H9 (cell line): ENCODE measurements at regions not wholly inside any gene's neighbourhood (a gene's known extent, or its start where the extent isn't known, plus 50 kb on each side); places are given as distances from the start of the nearest gene placed in this dataset.

ENCODE experiments used
- DNase-seq: peaks from one replicate; pipeline ENCODE4 v3.0.0-alpha.2; 2017
- H2AFZ ChIP-seq: one replicate; pipeline ENCODE4 v1.6.1; 2013; ENCODE audit warnings: mild to moderate bottlenecking, low read length, control low read depth, moderate library complexity
- H2AK5ac ChIP-seq: 2 replicates; pipeline ENCODE4 v1.6.1; 2013; ENCODE audit warnings: low read length, control low read depth, mixed read lengths; ENCODE audit not compliant: insufficient read length
- H2BK120ac ChIP-seq: one replicate; pipeline ENCODE4 v1.6.1; 2013; ENCODE audit warnings: low read depth, mild to moderate bottlenecking, low read length, control low read depth, inconsistent platforms; ENCODE audit not compliant: poor library complexity, severe bottlenecking
- H2BK12ac ChIP-seq: 2 replicates; pipeline ENCODE4 v1.6.1; 2013; ENCODE audit warnings: low read length, control low read depth, mixed read lengths, low read depth; ENCODE audit not compliant: insufficient read length
- H2BK15ac ChIP-seq: 2 replicates; pipeline ENCODE4 v1.6.1; 2013; ENCODE audit warnings: low read depth, low read length, control low read depth
- H2BK20ac ChIP-seq: one replicate; pipeline ENCODE4 v1.6.1; 2013; ENCODE audit warnings: low read depth, mild to moderate bottlenecking, low read length, control low read depth, inconsistent platforms; ENCODE audit not compliant: poor library complexity, severe bottlenecking
- H2BK5ac ChIP-seq: 2 replicates; pipeline ENCODE4 v1.6.1; 2013; ENCODE audit warnings: low read length, control low read depth, mixed read lengths; ENCODE audit not compliant: insufficient read length
- H3K14ac ChIP-seq: 2 replicates; pipeline ENCODE4 v1.6.1; 2013; ENCODE audit warnings: low read length, control low read depth; ENCODE audit not compliant: insufficient read depth
- H3K18ac ChIP-seq: 2 replicates; pipeline ENCODE4 v1.6.1; 2013; ENCODE audit warnings: low read depth, mild to moderate bottlenecking, mixed read lengths, low read length, control low read depth; ENCODE audit not compliant: insufficient read length
- H3K23ac ChIP-seq: 2 replicates; pipeline ENCODE4 v1.6.1; 2013; ENCODE audit warnings: low read length, control low read depth, mixed read lengths, low read depth; ENCODE audit not compliant: insufficient read length
- H3K23me2 ChIP-seq: 2 replicates; pipeline ENCODE4 v1.6.1; 2013; ENCODE audit warnings: low read depth, mild to moderate bottlenecking, mixed read lengths, low read length, control low read depth; ENCODE audit not compliant: insufficient read length, poor library complexity, severe bottlenecking
- H3K27ac ChIP-seq: 2 replicates; pipeline ENCODE4 v1.5.1; 2013; ENCODE audit warnings: low read length, control low read depth, mixed read lengths, low read depth; ENCODE audit not compliant: insufficient read length
- H3K27me3 ChIP-seq: 2 replicates; pipeline ENCODE4 v1.6.1; 2013; ENCODE audit warnings: low read length, control low read depth, inconsistent platforms; ENCODE audit not compliant: insufficient read depth
- H3K4ac ChIP-seq: 2 replicates; pipeline ENCODE4 v1.6.1; 2013; ENCODE audit warnings: low read depth, mild to moderate bottlenecking, control low read depth, inconsistent platforms, low read length, moderate library complexity
- H3K4me1 ChIP-seq: 2 replicates; pipeline ENCODE4 v1.6.1; 2013; ENCODE audit warnings: low read length, control low read depth, inconsistent platforms; ENCODE audit not compliant: insufficient read depth
- H3K4me2 ChIP-seq: 2 replicates; pipeline ENCODE4 v1.6.1; 2013; ENCODE audit warnings: low read length, control low read depth, mixed read lengths; ENCODE audit not compliant: insufficient read length, insufficient read depth
- H3K56ac ChIP-seq: 2 replicates; pipeline ENCODE4 v1.6.1; 2013; ENCODE audit warnings: low read depth, mild to moderate bottlenecking, mixed read lengths, low read length, control low read depth; ENCODE audit not compliant: insufficient read length
- H3K79me1 ChIP-seq: 2 replicates; pipeline ENCODE4 v1.6.1; 2013; ENCODE audit warnings: low read depth, mild to moderate bottlenecking, moderate library complexity, low read length, control low read depth, inconsistent platforms; ENCODE audit not compliant: insufficient read depth, poor library complexity, severe bottlenecking
- H3K79me2 ChIP-seq: 2 replicates; pipeline ENCODE4 v1.6.1; 2013; ENCODE audit warnings: low read length, control low read depth, inconsistent platforms; ENCODE audit not compliant: insufficient read depth
- H3K9ac ChIP-seq: 2 replicates; pipeline ENCODE4 v1.6.1; 2013; ENCODE audit warnings: low read length, control low read depth, mixed read lengths; ENCODE audit not compliant: insufficient read length; ENCODE audit errors: extremely low read depth
- H3K9me3 ChIP-seq: one replicate; pipeline ENCODE4 v1.6.1; 2013; ENCODE audit warnings: low read depth, low read length, inconsistent platforms; ENCODE audit not compliant: control insufficient read depth
- H3T11ph ChIP-seq: one replicate; pipeline ENCODE4 v1.6.1; 2013; ENCODE audit warnings: mild to moderate bottlenecking, low read length, control low read depth, inconsistent platforms
- H4K20me1 ChIP-seq: one replicate; pipeline ENCODE4 v1.6.1; 2013; ENCODE audit not compliant: control insufficient read depth, insufficient read length, insufficient read depth
- H4K5ac ChIP-seq: 2 replicates; pipeline ENCODE4 v1.6.1; 2013; ENCODE audit warnings: low read depth, mild to moderate bottlenecking, mixed read lengths, low read length, control low read depth; ENCODE audit not compliant: insufficient read length
- H4K8ac ChIP-seq: replicated peaks from 2 replicates; pipeline ENCODE4 v1.6.1; 2013; ENCODE audit warnings: low read length, control low read depth, mixed read lengths, low read depth; ENCODE audit not compliant: insufficient read length
- H4K91ac ChIP-seq: 2 replicates; pipeline ENCODE4 v1.6.1; 2013; ENCODE audit warnings: low read depth, mild to moderate bottlenecking, moderate library complexity, mixed read lengths, low read length, control low read depth; ENCODE audit not compliant: insufficient read length
- H3K27ac Mint-ChIP-seq, 3 experiments: 2 replicates in 2 of 3; 3 replicates in 1 of 3; pipeline ENCODE4 v1.8.0; 2020 to 2021; ENCODE audit warnings: mixed read lengths in 3 of 3, mild to moderate bottlenecking in 1 of 3, moderate library complexity in 1 of 3
- H3K27me3 Mint-ChIP-seq: 2 replicates; pipeline ENCODE4 v1.8.0; 2021; ENCODE audit warnings: low read depth, mild to moderate bottlenecking, moderate library complexity, mixed read lengths
- H3K36me3 Mint-ChIP-seq, 3 experiments: 2 replicates in 2 of 3; 3 replicates in 1 of 3; pipeline ENCODE4 v1.8.0; 2020 to 2021; ENCODE audit warnings: low read depth in 3 of 3, mixed read lengths in 3 of 3; ENCODE audit not compliant: insufficient read depth in 1 of 3
- H3K4me1 Mint-ChIP-seq, 2 experiments: 2 replicates each; pipeline ENCODE4 v1.8.0; 2020; ENCODE audit warnings: mixed read lengths in 2 of 2
- H3K4me3 Mint-ChIP-seq, 2 experiments: 2 replicates in 1 of 2; 3 replicates in 1 of 2; pipeline ENCODE4 v1.8.0; 2020 to 2021; ENCODE audit warnings: mild to moderate bottlenecking in 2 of 2, mixed read lengths in 2 of 2, moderate library complexity in 1 of 2
- H3K9me3 Mint-ChIP-seq, 2 experiments: 2 replicates in 1 of 2; 3 replicates in 1 of 2; pipeline ENCODE4 v1.8.0; 2020; ENCODE audit warnings: mild to moderate bottlenecking in 2 of 2, mixed read lengths in 2 of 2, moderate library complexity in 1 of 2
- WGBS: extraction: QIAGEN DNeasy Blood & Tissue Kit; methylation state at CpG from one replicate; pipeline ENCODE4 v1.1.7; 2013; ENCODE audit warnings: missing lambda C conversion rate, low lambda C conversion rate, mixed read lengths; ENCODE audit not compliant: insufficient read length; ENCODE audit errors: extremely low coverage; 5-methylcytosine and 5-hydroxymethylcytosine counted together
- TF ChIP-seq, protein P1 (sequence below): fragments of 200-600 bp; sonication (generic); conservative IDR thresholded peaks from 3 replicates; pipeline ENCODE4 v1.8.0; 2021; ENCODE audit warnings: antibody characterized with exemption, mild to moderate bottlenecking

- Mint-ChIP-seq H3K4me3 (no peak overlapping the region), H3K9me3 (peaks cover 0 to 6% of the 10 kb centered on the region in 2 experiments; a peak in 2 of 5 replicates), H3K27me3 (no peaks in the 10 kb centered on the region; the same call in 1 of the 2 replicates), H3K36me3 (no peaks in the 10 kb centered on the region; a peak in 1 of 7 replicates), H3K27ac (no peak overlapping the region), H3K4me1 (peaks cover 17% of the 10 kb centered on the region in 2 experiments)
- no peak overlapping the region for H3K4ac ChIP-seq
- no peak overlapping the region for H2AFZ ChIP-seq
- no peak overlapping the region for H2BK20ac ChIP-seq
- H3K23me2 ChIP-seq, result no peaks in the 10 kb centered on the region
- no peak overlapping the region for H4K8ac ChIP-seq
- no peaks in the 10 kb centered on the region for H4K20me1 ChIP-seq
- peaks cover 4% of the 10 kb centered on the region; the same call in 1 of the 2 replicates for H3K4me1 ChIP-seq
- H3K14ac ChIP-seq, result no peak overlapping the region
- no peak overlapping the region for H3T11ph ChIP-seq
- no peak overlapping the region for H2BK15ac ChIP-seq
- no CpG with 5 or more reads among the region's 4 CpGs for WGBS
- no peak overlapping the region for H2BK5ac ChIP-seq
- H3K79me2 ChIP-seq, result no peaks in the 10 kb centered on the region
- no peaks in the 10 kb centered on the region for H3K9me3 ChIP-seq
- H3K79me1 ChIP-seq, result no peaks in the 10 kb centered on the region
- no peak overlapping the region for H3K4me2 ChIP-seq
- no peak overlapping the region for H3K18ac ChIP-seq
- no peak overlapping the region for H4K5ac ChIP-seq
- H4K91ac ChIP-seq, result no peak overlapping the region
- no peak overlapping the region for H2BK12ac ChIP-seq
- TF ChIP-seq, protein P1, sequence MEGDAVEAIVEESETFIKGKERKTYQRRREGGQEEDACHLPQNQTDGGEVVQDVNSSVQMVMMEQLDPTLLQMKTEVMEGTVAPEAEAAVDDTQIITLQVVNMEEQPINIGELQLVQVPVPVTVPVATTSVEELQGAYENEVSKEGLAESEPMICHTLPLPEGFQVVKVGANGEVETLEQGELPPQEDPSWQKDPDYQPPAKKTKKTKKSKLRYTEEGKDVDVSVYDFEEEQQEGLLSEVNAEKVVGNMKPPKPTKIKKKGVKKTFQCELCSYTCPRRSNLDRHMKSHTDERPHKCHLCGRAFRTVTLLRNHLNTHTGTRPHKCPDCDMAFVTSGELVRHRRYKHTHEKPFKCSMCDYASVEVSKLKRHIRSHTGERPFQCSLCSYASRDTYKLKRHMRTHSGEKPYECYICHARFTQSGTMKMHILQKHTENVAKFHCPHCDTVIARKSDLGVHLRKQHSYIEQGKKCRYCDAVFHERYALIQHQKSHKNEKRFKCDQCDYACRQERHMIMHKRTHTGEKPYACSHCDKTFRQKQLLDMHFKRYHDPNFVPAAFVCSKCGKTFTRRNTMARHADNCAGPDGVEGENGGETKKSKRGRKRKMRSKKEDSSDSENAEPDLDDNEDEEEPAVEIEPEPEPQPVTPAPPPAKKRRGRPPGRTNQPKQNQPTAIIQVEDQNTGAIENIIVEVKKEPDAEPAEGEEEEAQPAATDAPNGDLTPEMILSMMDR, result no peak
- no peak overlapping the region for H3K23ac ChIP-seq
- no peak overlapping the region for H3K56ac ChIP-seq
- no peak for DNase-seq
- H2AK5ac ChIP-seq, result no peak overlapping the region
- no peak overlapping the region for H3K27ac ChIP-seq
- H2BK120ac ChIP-seq, result no peak overlapping the region
- no peaks in the 10 kb centered on the region for H3K27me3 ChIP-seq
- H3K9ac ChIP-seq, result no peak overlapping the region
Observed at GRCh38 chr6:143569040-143569439, 57.5 kb upstream of the FUCA2 start.
